T47D (cell line): ENCODE measurements at regions not wholly inside any gene's neighbourhood (a gene's known extent, or its start where the extent isn't known, plus 50 kb on each side); places are given as distances from the start of the nearest gene placed in this dataset.

Experiments used
- DNase-seq, 2 experiments: peaks; one replicate each; pipeline versions ENCODE4 v3.0.0 to v3.0.0-alpha.2; 2011 to 2012; ENCODE audit warnings: low read depth in 1 of 2, low spot score in 1 of 2
- JUND ChIP-seq: IDR thresholded peaks from 2 replicates; pipeline ENCODE4 v1.6.1; 2012; ENCODE audit warnings: low read depth
- in situ Hi-C: cut with HindIII; loops from 2 replicates; pipeline ENCODE4 v1.10.0; 2016; ENCODE audit warnings: low sequenced_read_pairs, low pct_unique_long_range_greater_than_20kb

- in situ Hi-C loops: no loop called here
Observed at GRCh38 chr2:16257322-16258028, 317.1 kb downstream of the MYCN start.

GRCh38 chr2:16256601-16257321 is 316.4 kb downstream of the MYCN start:
- in situ Hi-C loops: no loop called here
- TF ChIP-seq JUND: no peak
- DNase-seq: no peak

More at GRCh38 chr2:16257322-16258028, 317.1 kb downstream of the MYCN start:
- no peak for DNase-seq
- TF ChIP-seq JUND: no peak

- DNase-seq: no peak
- no peak for TF ChIP-seq JUND
- in situ Hi-C loops: no loop called here
Observed at GRCh38 chr2:16255120-16255519, 314.8 kb downstream of the MYCN start.

- in situ Hi-C loops: no loop called here
- TF ChIP-seq JUND: no peak
- no peak for DNase-seq
Observed at GRCh38 chr2:16254356-16254965, 314.1 kb downstream of the MYCN start.

- in situ Hi-C loops: no loop called here
- TF ChIP-seq JUND: no peak
- no peak for DNase-seq
Observed at GRCh38 chr2:16253291-16253690, 312.9 kb downstream of the MYCN start.

DNA sequence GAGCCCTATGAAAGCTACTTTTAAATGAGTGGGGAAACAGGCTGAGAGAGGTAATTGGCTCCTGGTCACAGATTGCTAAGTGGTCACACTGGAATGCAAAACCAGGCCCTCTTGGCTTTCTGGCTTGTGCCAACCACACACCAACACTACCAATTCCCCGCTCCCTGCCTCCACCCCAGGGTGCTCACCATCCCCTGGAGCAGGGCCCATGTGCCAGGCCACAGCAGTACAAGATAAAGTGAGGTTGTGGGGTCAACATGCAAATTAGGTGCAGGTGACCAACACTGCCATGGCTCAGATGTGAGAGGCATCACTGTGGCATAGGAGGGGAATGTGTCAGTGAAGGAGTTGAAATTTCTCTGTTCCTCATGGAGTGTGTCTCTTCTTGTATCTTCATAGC is 312.5 kb downstream of the MYCN start:
- no peak for TF ChIP-seq JUND
- DNase-seq: no peak

GRCh38 chr2:16252251-16252650 is 311.9 kb downstream of the MYCN start:
- in situ Hi-C loops: no loop called here
- no peak for TF ChIP-seq JUND
- DNase-seq: no peak

More for the DNA sequence above, 312.5 kb downstream of the MYCN start:
- in situ Hi-C loops: no loop called here

DNA sequence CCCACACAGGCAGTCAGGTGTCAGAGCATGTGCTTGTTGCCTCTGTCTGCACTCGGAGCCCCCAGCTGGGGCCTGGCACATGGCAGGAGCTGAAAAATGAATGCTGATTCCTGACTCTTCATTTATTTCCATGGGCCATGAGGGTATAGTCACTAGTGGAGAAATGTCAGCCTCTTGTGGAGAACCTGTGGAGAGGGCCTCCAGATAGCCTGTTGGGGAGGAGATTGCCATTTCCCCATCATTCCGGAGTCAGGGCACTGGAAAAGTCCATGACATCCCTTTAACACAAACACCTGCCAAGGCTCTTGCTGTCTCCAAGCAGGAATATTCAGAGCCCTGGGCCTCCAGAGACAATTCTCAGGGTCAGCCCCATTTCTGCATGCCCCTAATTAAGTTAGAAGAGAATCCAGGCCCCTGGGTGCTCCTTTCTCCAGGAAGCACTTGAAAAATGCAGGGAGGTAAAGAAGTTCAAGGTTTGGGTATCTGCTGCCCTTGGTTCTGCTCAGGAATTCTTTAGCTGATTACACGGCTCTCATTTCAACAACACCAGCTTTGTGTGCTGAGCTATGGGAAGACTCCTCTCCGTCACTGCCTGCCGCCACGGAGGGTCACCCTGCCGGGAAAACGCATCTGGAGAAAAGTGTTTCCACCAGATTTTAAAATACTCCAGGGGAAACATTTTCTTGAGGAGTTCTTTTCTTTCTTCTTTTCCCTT is 311.3 kb downstream of the MYCN start:
- in situ Hi-C loops: no loop called here
- no peak for DNase-seq
- no peak for TF ChIP-seq JUND

DNA sequence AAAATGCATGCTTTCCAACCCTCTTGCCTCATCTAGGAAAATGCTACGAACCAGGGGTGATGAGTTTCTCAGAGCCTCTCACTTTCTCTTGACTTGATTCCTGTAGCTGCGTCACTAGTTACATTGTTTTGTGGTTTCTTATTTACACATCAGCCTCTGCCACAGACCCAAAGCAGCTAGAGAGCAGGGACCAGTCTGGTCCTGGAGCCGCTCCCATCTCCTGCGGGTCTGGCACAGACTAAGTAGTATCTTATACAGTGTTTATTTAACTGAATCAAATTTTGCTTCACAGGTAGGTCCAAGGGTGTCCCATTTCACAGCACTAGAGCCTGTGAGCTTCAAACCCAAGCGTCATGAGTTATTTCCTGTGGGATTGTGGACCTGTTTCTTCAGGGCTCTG is 310.5 kb downstream of the MYCN start:
- peak in 1 of 2 experiments; percentile 72 for DNase-seq
- TF ChIP-seq JUND: no peak
- in situ Hi-C loops: no loop called here

DNA sequence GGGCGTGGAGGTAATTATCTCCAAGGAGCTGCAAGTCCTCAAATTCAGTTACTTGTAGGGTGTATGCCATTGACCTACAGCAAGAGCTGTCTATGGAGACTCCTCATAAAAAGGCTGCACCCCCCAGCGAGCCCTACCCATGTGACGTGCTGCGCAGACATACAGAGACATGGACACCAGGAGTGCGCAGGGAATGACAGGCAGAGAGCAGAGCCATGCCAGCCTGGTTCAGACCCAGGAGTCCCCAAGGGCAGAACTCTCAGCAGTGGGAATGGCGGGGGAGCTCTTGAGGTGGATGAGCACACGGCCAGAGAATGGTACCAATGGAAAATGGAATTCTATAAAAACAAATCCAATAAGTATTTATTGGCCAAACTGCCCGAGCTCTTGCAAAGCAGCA is 310.1 kb downstream of the MYCN start:
- TF ChIP-seq JUND: no peak
- DNase-seq: no peak
- in situ Hi-C loops: no loop called here

- DNase-seq: no peak
- TF ChIP-seq JUND: no peak
- in situ Hi-C loops: no loop called here
Observed at GRCh38 chr2:16250056-16250425, 309.7 kb downstream of the MYCN start.

DNA sequence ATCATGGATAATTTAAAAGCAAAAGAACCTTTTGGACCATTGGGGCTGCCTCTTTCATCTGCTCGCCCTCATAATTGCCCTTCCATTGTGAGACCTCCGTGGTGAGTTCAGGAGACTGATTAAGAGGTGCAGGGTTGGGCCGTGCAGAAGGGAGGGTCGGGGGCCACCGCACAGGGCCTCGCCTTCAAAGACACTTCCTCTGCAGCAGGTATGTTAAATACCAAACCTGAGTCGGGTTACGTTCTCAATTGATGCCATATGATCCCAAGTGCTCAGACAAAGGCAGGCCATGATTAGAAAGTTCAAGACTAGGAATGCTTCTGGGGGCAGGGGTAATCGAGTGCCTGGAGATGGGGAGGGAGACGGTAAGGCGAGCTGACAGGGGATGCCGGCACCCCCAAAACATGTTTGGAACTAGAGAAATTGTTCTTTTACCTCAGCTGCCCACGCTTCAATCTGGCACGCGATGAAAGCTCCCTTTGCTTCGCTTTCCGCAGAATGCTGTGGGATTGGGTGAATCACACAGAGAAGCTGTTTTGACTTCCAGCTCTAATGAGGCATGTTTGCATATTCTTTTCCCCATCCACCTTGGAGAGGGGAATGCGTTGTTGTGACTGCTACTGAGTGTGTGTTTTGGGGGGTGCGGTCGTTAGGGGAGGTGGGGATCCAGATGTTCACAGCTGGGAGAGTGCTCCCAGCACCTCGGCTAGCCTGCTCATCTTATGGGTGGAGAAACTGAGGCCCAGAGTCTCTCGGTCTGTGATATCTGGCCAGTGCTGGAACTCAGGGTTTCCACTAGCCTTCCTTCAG is 309.1 kb downstream of the MYCN start:
- DNase-seq: no peak
- in situ Hi-C loops: no loop called here
- no peak for TF ChIP-seq JUND
